ENCODE measurements at regions not wholly inside any gene's neighbourhood (a gene's known extent, or its start where the extent isn't known, plus 50 kb on each side); places are given as distances from the start of the nearest gene placed in this dataset.

DNA sequence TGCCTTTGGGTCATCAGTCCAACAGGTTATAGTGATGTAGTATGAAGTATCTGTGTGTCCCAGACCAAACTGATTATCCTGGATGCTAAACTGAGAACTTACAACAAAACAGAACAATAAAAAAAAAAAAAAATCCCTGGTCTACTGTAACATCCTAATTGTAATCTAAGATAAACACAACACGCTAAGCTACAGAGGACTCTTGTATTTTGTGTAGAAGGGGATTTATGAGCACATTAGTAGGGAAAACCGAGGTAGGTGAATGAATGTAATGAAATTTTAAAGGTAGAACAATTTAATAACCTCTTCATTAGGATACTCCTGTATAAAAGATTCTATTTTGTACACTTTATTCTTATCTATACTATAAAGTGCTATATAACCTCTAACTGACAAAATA, 424.1 kb downstream of the NDFIP2 start:
- WGBS, 2 donors (ENCODE audit: low coverage in 1 of 2), result 41 to 49% methylated on average over 2 of the region's 2 CpGs
- Histone ChIP-seq H3K36me3 (no peaks in the 10 kb centered on the region), H3K27ac (no peak overlapping the region), H3K9me3 (no peaks in the 10 kb centered on the region), H3K4me1 (no peaks in the 10 kb centered on the region), H3K4me3 (no peak overlapping the region), H3K27me3 (no peaks in the 10 kb centered on the region)
- DNase-seq, result no peak
- intact Hi-C loops (cut with DNase I; ENCODE audit: low total_unique reads) (no loop called here), in situ Hi-C loops (cut with MboI; ENCODE audit: low pct_ligation_motif_present in 1 of 4, low pct_unique_long_range_greater_than_20kb in 1 of 4, low sequenced_read_pairs in 3 of 4) (no loop called here)
- no peak for TF ChIP-seq POLR2AphosphoS5 (IDR thresholded peaks at IDR 0.05)
- TF ChIP-seq CTCF (IDR thresholded peaks at IDR 0.05), result no peak
- no peak for TF ChIP-seq POLR2A (IDR thresholded peaks at IDR 0.05)
- TF ChIP-seq EP300 (IDR thresholded peaks at IDR 0.05; ENCODE audit: low read depth), result no peak

DNA sequence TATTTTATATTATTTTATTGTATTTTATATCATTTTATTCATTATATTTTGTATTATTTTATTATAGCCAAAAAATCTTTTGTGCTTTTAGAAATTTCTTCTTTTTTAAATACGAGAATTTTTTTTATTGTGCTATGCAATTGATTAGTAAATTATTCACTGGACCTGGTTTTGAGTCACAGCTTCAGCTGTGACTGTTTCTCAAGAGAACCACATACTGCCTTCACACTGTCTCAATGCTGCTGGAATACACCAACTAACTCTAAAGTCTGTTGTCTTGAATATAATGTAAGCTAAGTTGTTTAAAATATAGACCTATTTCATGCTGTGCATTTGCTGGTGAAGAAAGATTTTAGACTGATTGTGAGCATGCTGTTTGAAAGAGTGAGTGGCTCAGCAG, 423.6 kb downstream of the NDFIP2 start:
- in situ Hi-C loops (cut with MboI; ENCODE audit: low pct_ligation_motif_present in 1 of 4, low pct_unique_long_range_greater_than_20kb in 1 of 4, low sequenced_read_pairs in 3 of 4), result no loop called here
- no peak overlapping the region for H3K4me3 ChIP-seq
- intact Hi-C loops (cut with DNase I; ENCODE audit: low total_unique reads), result no loop called here
- WGBS, 2 donors (ENCODE audit: low coverage in 1 of 2), result 64 to 83% methylated on average over 1 of the region's 1 CpG
- H3K27ac ChIP-seq, result no peak overlapping the region
- no peaks in the 10 kb centered on the region for H3K4me1 ChIP-seq
- H3K27me3 ChIP-seq, result no peaks in the 10 kb centered on the region
- TF ChIP-seq CTCF (IDR thresholded peaks at IDR 0.05), result no peak
- no peak for DNase-seq
- H3K9me3 ChIP-seq, result no peaks in the 10 kb centered on the region
- no peaks in the 10 kb centered on the region for H3K36me3 ChIP-seq

DNA sequence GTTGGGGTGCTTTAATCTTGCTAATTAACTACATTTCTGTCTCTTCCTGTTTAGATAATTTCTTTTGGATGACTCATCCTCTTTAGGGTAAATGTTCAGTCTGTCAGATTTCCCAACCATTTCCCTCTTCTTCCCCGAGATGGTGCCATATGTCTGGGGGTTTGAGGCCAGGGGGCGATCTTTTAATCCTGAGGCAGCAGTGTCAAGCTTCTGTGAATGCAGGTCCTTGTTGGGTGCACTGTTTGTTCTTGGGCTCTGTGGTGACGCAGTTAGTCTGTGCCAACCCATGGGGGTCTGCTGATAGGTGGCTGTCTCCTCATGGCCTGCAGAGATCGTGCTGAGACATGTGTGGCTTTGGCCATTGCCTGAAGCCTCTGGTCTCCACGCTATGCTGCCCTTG, 420.4 kb downstream of the NDFIP2 start:
- TF ChIP-seq CTCF (IDR thresholded peaks at IDR 0.05) (no peak), POLR2A (IDR thresholded peaks at IDR 0.05) (no peak), POLR2AphosphoS5 (IDR thresholded peaks at IDR 0.05) (no peak), EP300 (IDR thresholded peaks at IDR 0.05; ENCODE audit: low read depth) (no peak)
- WGBS, 2 donors (ENCODE audit: low coverage in 1 of 2), result 79 to 92% methylated on average over 2 to 5 of the region's 5 CpGs
- H3K9me3 ChIP-seq, result no peaks in the 10 kb centered on the region
- in situ Hi-C loops (cut with MboI; ENCODE audit: low pct_ligation_motif_present in 1 of 4, low pct_unique_long_range_greater_than_20kb in 1 of 4, low sequenced_read_pairs in 3 of 4), result no loop called here
- intact Hi-C loops (cut with DNase I; ENCODE audit: low total_unique reads), result no loop called here
- no peak for DNase-seq
- H3K27ac ChIP-seq, result no peak overlapping the region
- no peak overlapping the region for H3K4me3 ChIP-seq
- H3K36me3 ChIP-seq, result no peaks in the 10 kb centered on the region
- H3K4me1 ChIP-seq, result no peaks in the 10 kb centered on the region
- no peaks in the 10 kb centered on the region for H3K27me3 ChIP-seq

DNA sequence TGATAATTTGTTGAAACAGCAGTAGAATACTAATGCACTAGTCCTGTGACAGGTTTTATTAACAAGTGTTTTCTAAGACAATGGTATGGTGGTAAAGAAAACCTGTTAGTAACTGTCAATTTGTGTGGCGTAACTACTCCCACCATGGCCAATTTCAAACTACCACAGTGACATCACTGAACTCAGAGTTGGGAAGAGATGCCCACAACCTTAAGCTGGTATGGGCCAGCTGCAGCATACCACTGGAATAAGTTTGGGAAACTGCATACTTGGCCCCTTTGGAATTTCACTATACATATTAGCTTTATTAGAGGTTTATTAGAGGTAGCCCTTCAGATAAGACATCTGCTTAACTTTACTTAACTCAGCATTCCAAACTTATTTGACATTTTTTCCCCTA, 419.4 kb downstream of the NDFIP2 start:
- no peaks in the 10 kb centered on the region for H3K36me3 ChIP-seq
- no peaks in the 10 kb centered on the region for H3K9me3 ChIP-seq
- in situ Hi-C loops (cut with MboI; ENCODE audit: low pct_ligation_motif_present in 1 of 4, low pct_unique_long_range_greater_than_20kb in 1 of 4, low sequenced_read_pairs in 3 of 4), result no loop called here
- no peak for DNase-seq
- no peaks in the 10 kb centered on the region for H3K4me1 ChIP-seq
- intact Hi-C loops (cut with DNase I; ENCODE audit: low total_unique reads), result no loop called here
- TF ChIP-seq POLR2AphosphoS5 (IDR thresholded peaks at IDR 0.05) (no peak), EP300 (IDR thresholded peaks at IDR 0.05; ENCODE audit: low read depth) (no peak), POLR2A (IDR thresholded peaks at IDR 0.05) (no peak), CTCF (IDR thresholded peaks at IDR 0.05) (no peak)
- 92 to 100% methylated on average over 1 of the region's 1 CpG for WGBS, 2 donors (ENCODE audit: low coverage in 1 of 2)
- no peak overlapping the region for H3K27ac ChIP-seq
- H3K4me3 ChIP-seq, result no peak overlapping the region
- no peaks in the 10 kb centered on the region for H3K27me3 ChIP-seq

Measured in transverse colon (tissue), 4 donors.